ENCODE measurements at regions not wholly inside any gene's neighbourhood (a gene's known extent, or its start where the extent isn't known, plus 50 kb on each side); places are given as distances from the start of the nearest gene placed in this dataset.

GRCh38 chr6:43934803-43935602, 165.0 kb downstream of the VEGFA start:
- no peak for DNase-seq
- no peaks in the 10 kb centered on the region for H3K9me3 ChIP-seq
- intact Hi-C loops (cut with DNase I): no loop called here
- no peak overlapping the region for H3K27ac ChIP-seq
- H3K36me3 ChIP-seq: no peaks in the 10 kb centered on the region
- WGBS, 2 donors: 82 to 91% methylated on average over 7 to 9 of the region's 9 CpGs
- TF ChIP-seq POLR2A (IDR thresholded peaks at IDR 0.05) (no peak), CTCF (IDR thresholded peaks at IDR 0.05) (no peak)
- no peak overlapping the region for H3K4me3 ChIP-seq
- H3K27me3 ChIP-seq: no peaks in the 10 kb centered on the region
- H3K4me1 ChIP-seq: peaks cover 0 to 7% (median 0%) of the 10 kb centered on the region in 3 donors

DNA sequence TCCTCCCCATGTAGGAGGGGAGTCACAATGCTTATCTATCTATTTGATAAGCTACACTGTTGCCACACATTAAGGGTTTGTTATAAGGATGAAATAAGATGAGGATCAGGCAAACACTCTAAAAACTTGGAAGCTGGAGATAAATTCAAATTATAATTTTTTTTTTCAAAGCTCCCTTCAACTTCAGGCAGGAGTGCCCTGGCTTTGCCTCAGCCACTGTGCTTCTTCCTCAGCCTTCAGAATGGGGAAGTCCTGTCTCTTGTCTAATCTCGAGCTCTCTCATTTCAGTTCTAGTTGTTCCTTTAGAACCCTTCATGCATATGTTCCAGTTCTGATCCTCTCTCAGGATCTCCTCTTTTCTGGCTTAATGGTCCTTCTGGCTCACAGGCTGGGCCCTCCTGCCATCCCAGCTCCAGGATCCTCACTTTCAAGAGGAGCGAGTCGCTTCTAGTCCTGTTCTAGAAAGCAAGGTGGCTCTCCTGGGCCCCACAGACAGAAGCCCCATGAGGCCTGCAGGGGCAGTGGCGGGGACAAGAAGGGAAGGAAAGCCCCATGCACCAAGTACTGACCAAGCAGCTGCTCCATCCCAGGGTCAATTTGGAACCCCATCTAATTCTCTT, 164.3 kb downstream of the VEGFA start:
- no peak overlapping the region for H3K27ac ChIP-seq
- H3K4me1 ChIP-seq: peaks cover 0 to 7% (median 0%) of the 10 kb centered on the region in 3 donors
- H3K4me3 ChIP-seq: no peak overlapping the region
- 80 to 93% methylated on average over 2 to 4 of the region's 4 CpGs for WGBS, 2 donors
- TF ChIP-seq POLR2A (IDR thresholded peaks at IDR 0.05): no peak
- no peak for TF ChIP-seq CTCF (IDR thresholded peaks at IDR 0.05)
- DNase-seq: no peak
- H3K36me3 ChIP-seq: no peaks in the 10 kb centered on the region
- intact Hi-C loops (cut with DNase I): no loop called here
- no peaks in the 10 kb centered on the region for H3K9me3 ChIP-seq
- H3K27me3 ChIP-seq: no peaks in the 10 kb centered on the region

DNA sequence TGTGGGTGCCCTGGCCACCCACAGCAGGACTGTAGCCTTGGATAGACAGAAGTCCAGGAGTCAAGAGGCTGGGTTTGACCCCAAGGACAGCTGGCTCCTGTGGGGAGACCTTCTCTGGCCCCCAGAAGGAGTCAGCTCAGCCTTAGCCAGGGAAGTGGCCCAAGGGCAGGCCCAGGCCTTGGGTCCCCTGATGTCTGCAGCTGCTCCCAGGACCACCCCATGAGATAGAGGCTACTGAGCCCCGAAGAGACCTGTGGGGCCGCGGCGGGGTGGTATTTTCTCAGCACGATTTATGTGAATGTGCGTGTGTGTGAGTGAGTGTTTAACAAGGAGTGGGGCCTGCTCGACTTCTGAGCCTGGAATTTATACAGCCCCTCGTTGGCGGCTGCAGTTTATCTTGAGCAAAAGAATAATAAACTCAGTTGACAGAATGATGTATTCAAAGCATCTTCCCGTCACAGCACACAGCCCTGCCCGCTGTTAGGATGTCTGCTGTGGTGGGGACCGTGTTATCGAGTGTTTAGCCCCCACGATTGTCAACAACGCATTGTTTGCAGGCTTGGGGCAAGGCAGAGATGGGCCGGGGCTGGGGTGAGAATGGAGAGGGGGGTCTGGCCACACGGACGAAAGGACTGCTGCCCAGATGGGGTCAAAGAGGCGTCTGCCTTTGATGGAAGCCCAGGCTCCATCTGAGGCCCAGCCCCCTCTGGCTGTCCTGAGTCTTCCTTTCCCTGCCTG, 163.3 kb downstream of the VEGFA start:
- peaks cover 0 to 7% (median 0%) of the 10 kb centered on the region in 3 donors for H3K4me1 ChIP-seq
- H3K36me3 ChIP-seq: no peaks in the 10 kb centered on the region
- H3K27ac ChIP-seq: no peak overlapping the region
- H3K9me3 ChIP-seq: no peaks in the 10 kb centered on the region
- DNase-seq: no peak
- intact Hi-C loops (cut with DNase I): no loop called here
- TF ChIP-seq CTCF (IDR thresholded peaks at IDR 0.05): no peak
- TF ChIP-seq POLR2A (IDR thresholded peaks at IDR 0.05): no peak
- no peaks in the 10 kb centered on the region for H3K27me3 ChIP-seq
- 57 to 77% methylated on average over 12 to 17 of the region's 19 CpGs for WGBS, 2 donors
- no peak overlapping the region for H3K4me3 ChIP-seq

GRCh38 chr6:43932259-43933147, 162.5 kb downstream of the VEGFA start:
- WGBS, 2 donors: 81 to 82% methylated on average over 7 to 12 of the region's 13 CpGs
- Histone ChIP-seq H3K4me1 (peaks cover 0 to 14% (median 4%) of the 10 kb centered on the region in 3 donors), H3K36me3 (no peaks in the 10 kb centered on the region), H3K27ac (no peak overlapping the region), H3K27me3 (no peaks in the 10 kb centered on the region), H3K9me3 (no peaks in the 10 kb centered on the region), H3K4me3 (no peak overlapping the region)
- intact Hi-C loops (cut with DNase I): no loop called here
- no peak for DNase-seq
- TF ChIP-seq CTCF (IDR thresholded peaks at IDR 0.05) (no peak), POLR2A (IDR thresholded peaks at IDR 0.05) (no peak)

Data from esophagus squamous epithelium (tissue), 5 donors.